ENCODE measurements at regions not wholly inside any gene's neighbourhood (a gene's known extent, or its start where the extent isn't known, plus 50 kb on each side); places are given as distances from the start of the nearest gene placed in this dataset.

GRCh38 chrX:25665431-25665830 lies 472.7 kb upstream of the MAGEB18 start:
- FAIRE-seq (no peak), DNase-seq (ENCODE audit: low read depth in 1 of 2, low spot score in 2 of 2) (no peak)
- no peak overlapping the region for H3K18ac ChIP-seq (ENCODE audit: extremely low read depth, low read length)
- no peak overlapping the region for H3K4me2 ChIP-seq (ENCODE audit: insufficient read depth in 1 of 2, low read depth in 2 of 2, low read length in 2 of 2)
- no peaks in the 10 kb centered on the region for H3K79me2 ChIP-seq (ENCODE audit: control insufficient read depth in 1 of 2, insufficient read depth in 2 of 2, low read length in 2 of 2)
- no peak overlapping the region for H4K91ac ChIP-seq (replicated peaks; ENCODE audit: insufficient read length, low read length)
- no peak overlapping the region for H3K56ac ChIP-seq (replicated peaks; ENCODE audit: insufficient read length, low read depth, low read length)
- H3K23ac ChIP-seq (ENCODE audit: insufficient read length): no peak overlapping the region
- ChIA-PET CTCF (ENCODE audit: partially characterized antibody) (no interaction called here), POLR2A (ENCODE audit: partially characterized antibody) (no interaction called here)
- 92% methylated on average over 4 of the region's 4 CpGs; no CpG with 5 or more reads in 1 of the 2 experiments for WGBS, 2 experiments (ENCODE audit: extremely low coverage in 1 of 2, insufficient coverage in 1 of 2, insufficient read length in 1 of 2, insufficient replicate concordance in 2 of 2, low coverage in 1 of 2, low lambda C conversion rate in 2 of 2, missing lambda C conversion rate in 1 of 2)
- no peak overlapping the region for H2AK5ac ChIP-seq (ENCODE audit: low read depth, low read length)
- H3K9me3 ChIP-seq (ENCODE audit: insufficient read depth in 2 of 2, low read depth in 1 of 2, low read length in 1 of 2): no peaks in the 10 kb centered on the region
- H4K20me1 ChIP-seq (replicated peaks in 1 of 2; ENCODE audit: control insufficient read depth in 1 of 2, insufficient read depth in 2 of 2, low read length in 2 of 2): no peaks in the 10 kb centered on the region
- H2BK5ac ChIP-seq (ENCODE audit: low read depth, low read length): no peak overlapping the region
- no peak overlapping the region for H4K5ac ChIP-seq (ENCODE audit: insufficient read length, low read depth, low read length)
- H2BK15ac ChIP-seq (ENCODE audit: low read length): no peak overlapping the region
- H2AFZ ChIP-seq (ENCODE audit: low read length): no peak overlapping the region
- H2BK12ac ChIP-seq (ENCODE audit: low read depth, low read length): no peak overlapping the region
- H3K27ac ChIP-seq (ENCODE audit: low read depth, low read length): no peak overlapping the region
- no peak overlapping the region for H3K4me3 ChIP-seq (ENCODE audit: extremely low read depth in 1 of 4, insufficient read depth in 2 of 4, low read depth in 3 of 4, low read length in 4 of 4)
- H3K14ac ChIP-seq (ENCODE audit: insufficient read length): no peak overlapping the region
- no peaks in the 10 kb centered on the region for H3K36me3 ChIP-seq (ENCODE audit: control insufficient read depth in 2 of 4, insufficient read depth in 4 of 4, low read length in 3 of 4)
- no peaks in the 10 kb centered on the region for H3K23me2 ChIP-seq (ENCODE audit: low read depth, low read length)
- H2BK20ac ChIP-seq (ENCODE audit: low read length): no peak overlapping the region
- no peak overlapping the region for H4K8ac ChIP-seq (ENCODE audit: extremely low read depth, insufficient read depth, low read length)
- H3K79me1 ChIP-seq (ENCODE audit: low read depth, low read length): no peaks in the 10 kb centered on the region
- H3K9ac ChIP-seq (replicated peaks in 1 of 4; ENCODE audit: extremely low read depth in 1 of 4, low read depth in 3 of 4, low read length in 3 of 4): no peak overlapping the region
- H3K4ac ChIP-seq (replicated peaks; ENCODE audit: insufficient read length, low read depth, low read length): no peak overlapping the region
- H2BK120ac ChIP-seq (replicated peaks; ENCODE audit: low read depth, low read length): no peak overlapping the region
- TF ChIP-seq GABPA (IDR thresholded peaks at IDR 0.05; ENCODE audit: borderline replicate concordance, insufficient read depth, low read length) (no peak), CEBPB (IDR thresholded peaks at IDR 0.05; ENCODE audit: low read depth, low read length) (no peak), POLR2A (IDR thresholded peaks at IDR 0.05; ENCODE audit: control extremely low read depth in 1 of 2, low read depth in 2 of 2, low read length in 2 of 2) (no peak), PHF8 (conservative IDR thresholded peaks at IDR 0.05; ENCODE audit: low read depth, low read length) (no peak), HDAC6 (IDR thresholded peaks at IDR 0.05; ENCODE audit: low read depth, low read length) (no peak), TBP (IDR thresholded peaks at IDR 0.05; ENCODE audit: low read depth, low read length) (no peak), CTCF (IDR thresholded peaks at IDR 0.05; ENCODE audit: control extremely low read depth in 1 of 3, insufficient read depth in 1 of 3, low read depth in 1 of 3, low read length in 3 of 3) (no peak), CBX8 (IDR thresholded peaks at IDR 0.05; ENCODE audit: borderline replicate concordance, low read depth, low read length) (no peak), SAP30 (IDR thresholded peaks at IDR 0.05; ENCODE audit: insufficient read depth, insufficient replicate concordance, low read length) (no peak), RNF2 (IDR thresholded peaks at IDR 0.05; ENCODE audit: borderline replicate concordance, low read depth, low read length, missing control alignments, poor library complexity, severe bottlenecking) (no peak), BCL11A (IDR thresholded peaks at IDR 0.05; ENCODE audit: low read depth in 2 of 2, low read length in 2 of 2) (no peak), SUZ12 (IDR thresholded peaks at IDR 0.05; ENCODE audit: low read length) (no peak)
- H3K4me1 ChIP-seq (replicated peaks in 1 of 4; ENCODE audit: control insufficient read depth in 3 of 4, insufficient read depth in 4 of 4, low read length in 3 of 4): no peaks in the 10 kb centered on the region
- H3K27me3 ChIP-seq (replicated peaks in 1 of 4; ENCODE audit: control insufficient read depth in 3 of 4, extremely low read depth in 1 of 4, insufficient read depth in 3 of 4, low read length in 3 of 4): no peaks in the 10 kb centered on the region
